ENCODE measurements at regions not wholly inside any gene's neighbourhood (a gene's known extent, or its start where the extent isn't known, plus 50 kb on each side); places are given as distances from the start of the nearest gene placed in this dataset.

- in situ Hi-C loops (cut with MboI; ENCODE audit: low pct_unique_long_range_greater_than_20kb, low sequenced_read_pairs) = no loop called here
- DNase-seq = no peak
These were observed 51.0 kb upstream of the VEGFC start for GRCh38 chr4:176843710-176844109.

GRCh38 chr4:176844448-176844847 is 51.7 kb upstream of the VEGFC start:
- in situ Hi-C loops (cut with MboI; ENCODE audit: low pct_unique_long_range_greater_than_20kb, low sequenced_read_pairs) = no loop called here

GRCh38 chr4:176845636-176846035 is 52.9 kb upstream of the VEGFC start:
- in situ Hi-C loops (cut with MboI; ENCODE audit: low pct_unique_long_range_greater_than_20kb, low sequenced_read_pairs) = no loop called here
- DNase-seq = no peak

More at GRCh38 chr4:176844448-176844847, 51.7 kb upstream of the VEGFC start:
- DNase-seq = no peak

- in situ Hi-C loops (cut with MboI; ENCODE audit: low pct_unique_long_range_greater_than_20kb, low sequenced_read_pairs) = no loop called here
- no peak for DNase-seq
These were observed 56.4 kb upstream of the VEGFC start for GRCh38 chr4:176849076-176849475.

GRCh38 chr4:176850436-176850835 is 57.7 kb upstream of the VEGFC start:
- DNase-seq = no peak
- in situ Hi-C loops (cut with MboI; ENCODE audit: low pct_unique_long_range_greater_than_20kb, low sequenced_read_pairs) = no loop called here

- DNase-seq = no peak
- in situ Hi-C loops (cut with MboI; ENCODE audit: low pct_unique_long_range_greater_than_20kb, low sequenced_read_pairs) = no loop called here
These were observed 63.7 kb upstream of the VEGFC start for GRCh38 chr4:176856421-176856820.

- DNase-seq = no peak
- in situ Hi-C loops (cut with MboI; ENCODE audit: low pct_unique_long_range_greater_than_20kb, low sequenced_read_pairs) = no loop called here
These were observed 66.1 kb upstream of the VEGFC start for GRCh38 chr4:176858839-176859238.

- no peak for DNase-seq
- in situ Hi-C loops (cut with MboI; ENCODE audit: low pct_unique_long_range_greater_than_20kb, low sequenced_read_pairs) = no loop called here
These were observed 71.5 kb upstream of the VEGFC start for GRCh38 chr4:176864238-176864637.

- no peak for DNase-seq
- in situ Hi-C loops (cut with MboI; ENCODE audit: low pct_unique_long_range_greater_than_20kb, low sequenced_read_pairs) = no loop called here
These were observed 76.0 kb upstream of the VEGFC start for GRCh38 chr4:176868676-176869075.

- in situ Hi-C loops (cut with MboI; ENCODE audit: low pct_unique_long_range_greater_than_20kb, low sequenced_read_pairs) = no loop called here
These were observed 79.7 kb upstream of the VEGFC start for GRCh38 chr4:176872461-176872860.

GRCh38 chr4:176874721-176875445 is 82.2 kb upstream of the VEGFC start:
- in situ Hi-C loops (cut with MboI; ENCODE audit: low pct_unique_long_range_greater_than_20kb, low sequenced_read_pairs) = no loop called here

More at GRCh38 chr4:176872461-176872860, 79.7 kb upstream of the VEGFC start:
- no peak for DNase-seq

GRCh38 chr4:176875446-176875930 is 82.8 kb upstream of the VEGFC start:
- no peak for DNase-seq
- in situ Hi-C loops (cut with MboI; ENCODE audit: low pct_unique_long_range_greater_than_20kb, low sequenced_read_pairs) = no loop called here

More at GRCh38 chr4:176874721-176875445, 82.2 kb upstream of the VEGFC start:
- DNase-seq = no peak

GRCh38 chr4:176879380-176880116 is 86.8 kb upstream of the VEGFC start:
- in situ Hi-C loops (cut with MboI; ENCODE audit: low pct_unique_long_range_greater_than_20kb, low sequenced_read_pairs) = no loop called here
- no peak for DNase-seq

GRCh38 chr4:176882206-176882605 is 89.5 kb upstream of the VEGFC start:
- in situ Hi-C loops (cut with MboI; ENCODE audit: low pct_unique_long_range_greater_than_20kb, low sequenced_read_pairs) = no loop called here
- no peak for DNase-seq

GRCh38 chr4:176883108-176883550 is 90.4 kb upstream of the VEGFC start:
- DNase-seq = no peak
- in situ Hi-C loops (cut with MboI; ENCODE audit: low pct_unique_long_range_greater_than_20kb, low sequenced_read_pairs) = no loop called here

GRCh38 chr4:176883681-176884418 is 91.1 kb upstream of the VEGFC start:
- DNase-seq = no peak
- in situ Hi-C loops (cut with MboI; ENCODE audit: low pct_unique_long_range_greater_than_20kb, low sequenced_read_pairs) = no loop called here

- in situ Hi-C loops (cut with MboI; ENCODE audit: low pct_unique_long_range_greater_than_20kb, low sequenced_read_pairs) = no loop called here
- DNase-seq = no peak
These were observed 92.5 kb upstream of the VEGFC start for GRCh38 chr4:176885224-176885623.

- in situ Hi-C loops (cut with MboI; ENCODE audit: low pct_unique_long_range_greater_than_20kb, low sequenced_read_pairs) = no loop called here
- DNase-seq = no peak
These were observed 93.4 kb upstream of the VEGFC start for GRCh38 chr4:176886135-176886534.

GRCh38 chr4:176889776-176890175 is 97.1 kb upstream of the VEGFC start:
- no peak for DNase-seq
- in situ Hi-C loops (cut with MboI; ENCODE audit: low pct_unique_long_range_greater_than_20kb, low sequenced_read_pairs) = no loop called here

- DNase-seq = no peak
- in situ Hi-C loops (cut with MboI; ENCODE audit: low pct_unique_long_range_greater_than_20kb, low sequenced_read_pairs) = no loop called here
These were observed 101.8 kb upstream of the VEGFC start for GRCh38 chr4:176894498-176894897.
